Neural cell (in vitro differentiated cells): ENCODE measurements at regions not wholly inside any gene's neighbourhood (a gene's known extent, or its start where the extent isn't known, plus 50 kb on each side); places are given as distances from the start of the nearest gene placed in this dataset.

ENCODE experiments used
- H2AFZ ChIP-seq: fragments of 200-600, 300-800 bp; sonication (generic), shearing (Covaris generic); 2 replicates; pipeline ENCODE4 v1.6.0; 2014; ENCODE audit warnings: low read depth, mild to moderate bottlenecking, antibody characterized with exemption, low read length, moderate library complexity
- H3F3A ChIP-seq: fragments of 200-600 bp; shearing (Covaris generic); 2 replicates; pipeline ENCODE4 v1.6.1; 2016; ENCODE audit warnings: mild to moderate bottlenecking, moderate library complexity, mixed read lengths, antibody characterized with exemption, low read length; ENCODE audit not compliant: insufficient read depth, poor library complexity, severe bottlenecking
- H3K27ac ChIP-seq: fragments of 200-600, 300-800 bp; sonication (generic), shearing (Covaris generic); 2 replicates; pipeline ENCODE4 v1.5.1; 2014; ENCODE audit warnings: mild to moderate bottlenecking, low read length, moderate library complexity
- H3K27me3 ChIP-seq: fragments of 300-800, 200-600 bp; sonication (generic), shearing (Covaris generic); 2 replicates; pipeline ENCODE4 v1.6.0; 2014; ENCODE audit warnings: mild to moderate bottlenecking, low read depth, low read length, moderate library complexity; ENCODE audit not compliant: insufficient read depth
- H3K36me3 ChIP-seq: fragments of 300-800, 200-600 bp; sonication (generic), shearing (Covaris generic); 2 replicates; pipeline ENCODE4 v1.5.1; 2014; ENCODE audit warnings: mild to moderate bottlenecking, antibody characterized with exemption, low read length, moderate library complexity; ENCODE audit not compliant: insufficient read depth
- H3K4me2 ChIP-seq: fragments of 300-800, 200-600 bp; sonication (generic), shearing (Covaris generic); 2 replicates; pipeline ENCODE4 v1.6.0; 2014; ENCODE audit warnings: mild to moderate bottlenecking, low read length
- H3K4me3 ChIP-seq: fragments of 300-800, 200-600 bp; sonication (generic), shearing (Covaris generic); 2 replicates; pipeline ENCODE4 v1.5.1; 2014; ENCODE audit warnings: mild to moderate bottlenecking, low read length, moderate library complexity
- H3K79me2 ChIP-seq: fragments of 200-600 bp; shearing (Covaris generic); replicated peaks from 2 replicates; pipeline ENCODE4 v1.6.0; 2014; ENCODE audit warnings: mild to moderate bottlenecking, low read length, moderate library complexity; ENCODE audit not compliant: insufficient read depth
- H3K9ac ChIP-seq: fragments of 300-800, 200-600 bp; sonication (generic), shearing (Covaris generic); 2 replicates; pipeline ENCODE4 v1.6.1; 2016; ENCODE audit warnings: mild to moderate bottlenecking, low read length, mixed read lengths
- H3K9me2 ChIP-seq: fragments of 200-600 bp; shearing (Covaris generic); 2 replicates; pipeline ENCODE4 v1.6.1; 2016; ENCODE audit warnings: mild to moderate bottlenecking, low read length, mixed read lengths; ENCODE audit not compliant: insufficient read depth
- H3K9me3 ChIP-seq: fragments of 200-600, 300-800 bp; sonication (generic), shearing (Covaris generic); 2 replicates; pipeline ENCODE4 v1.6.1; 2016; ENCODE audit warnings: mild to moderate bottlenecking, mixed run types, low read length, moderate library complexity, mixed read lengths
- H4K20me1 ChIP-seq: fragments of 200-600 bp; shearing (Covaris generic); 2 replicates; pipeline ENCODE4 v1.6.1; 2016; ENCODE audit warnings: mild to moderate bottlenecking, mixed run types; ENCODE audit not compliant: insufficient read depth
- CTCF ChIP-seq: fragments of 450-650 bp; IDR thresholded peaks from 2 replicates; pipeline ENCODE4 v1.5.1; 2014; ENCODE audit warnings: antibody characterized with exemption, mild to moderate bottlenecking, moderate library complexity; ENCODE audit not compliant: poor library complexity, severe bottlenecking
- EP300 ChIP-seq: fragments of 450-650 bp; conservative IDR thresholded peaks from 2 replicates; pipeline ENCODE4 v1.6.1; 2014; ENCODE audit warnings: antibody characterized with exemption, mild to moderate bottlenecking, moderate library complexity; ENCODE audit not compliant: poor library complexity, severe bottlenecking
- EZH2 ChIP-seq: fragments of 200-600, 300-800 bp; shearing (Covaris generic), sonication (generic); IDR thresholded peaks from 2 replicates; pipeline ENCODE4 v1.6.1; 2014; ENCODE audit warnings: antibody characterized with exemption, low read length, borderline replicate concordance, mild to moderate bottlenecking; ENCODE audit not compliant: insufficient read depth, poor library complexity, severe bottlenecking
- MXI1 ChIP-seq: fragments of 450-650 bp; conservative IDR thresholded peaks from 2 replicates; pipeline ENCODE4 v1.6.1; 2014; ENCODE audit warnings: antibody characterized with exemption, mild to moderate bottlenecking; ENCODE audit not compliant: poor library complexity, severe bottlenecking
- POLR2AphosphoS5 ChIP-seq: IDR thresholded peaks from 2 replicates; pipeline ENCODE4 v1.6.1; 2012
- RAD21 ChIP-seq: fragments of 450-650 bp; conservative IDR thresholded peaks from 2 replicates; pipeline ENCODE4 v1.6.1; 2014; ENCODE audit warnings: antibody characterized with exemption, mild to moderate bottlenecking, moderate library complexity
- REST ChIP-seq: IDR thresholded peaks from 2 replicates; pipeline ENCODE4 v1.6.1; 2012; ENCODE audit warnings: borderline replicate concordance
- SMC3 ChIP-seq: fragments of 450-650 bp; conservative IDR thresholded peaks from 2 replicates; pipeline ENCODE4 v1.6.1; 2014; ENCODE audit warnings: antibody characterized with exemption, mild to moderate bottlenecking, moderate library complexity; ENCODE audit not compliant: poor library complexity
- TAF1 ChIP-seq: IDR thresholded peaks from 2 replicates; pipeline ENCODE4 v1.6.1; 2012; ENCODE audit warnings: low read depth

DNA sequence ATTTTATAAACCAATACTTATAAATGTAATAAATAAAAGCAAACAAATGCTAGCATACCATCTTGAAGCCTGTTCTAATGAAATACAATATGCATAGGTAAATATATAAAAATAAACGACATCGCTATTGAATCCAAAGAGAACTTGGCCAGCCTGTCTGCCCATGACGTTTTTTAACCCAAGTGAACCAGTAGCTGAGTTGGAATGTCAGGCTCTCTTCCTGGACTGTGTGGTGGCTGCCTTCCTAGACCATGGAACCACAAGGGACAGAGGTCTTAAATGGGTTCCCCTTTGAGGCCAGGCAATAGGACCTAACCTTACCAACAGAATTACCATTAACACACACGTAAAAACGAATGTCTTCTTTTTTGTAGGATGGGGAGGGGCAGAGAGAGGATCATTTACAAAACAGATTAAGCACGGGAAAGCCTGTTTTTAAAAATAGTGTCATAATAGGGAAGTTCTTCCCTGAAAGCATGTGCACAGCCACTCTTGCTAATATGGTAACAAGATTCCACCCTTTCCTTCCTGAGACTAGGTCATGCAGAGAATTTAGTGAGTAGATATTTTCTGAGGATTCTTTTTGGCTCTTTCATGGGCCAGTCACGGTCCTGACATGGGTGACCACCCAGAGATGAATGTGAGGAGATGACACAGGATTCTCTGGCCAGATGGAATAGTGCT lies 69.4 kb upstream of the ACSL1 start:
- H3K4me2 ChIP-seq = no peak overlapping the region

DNA sequence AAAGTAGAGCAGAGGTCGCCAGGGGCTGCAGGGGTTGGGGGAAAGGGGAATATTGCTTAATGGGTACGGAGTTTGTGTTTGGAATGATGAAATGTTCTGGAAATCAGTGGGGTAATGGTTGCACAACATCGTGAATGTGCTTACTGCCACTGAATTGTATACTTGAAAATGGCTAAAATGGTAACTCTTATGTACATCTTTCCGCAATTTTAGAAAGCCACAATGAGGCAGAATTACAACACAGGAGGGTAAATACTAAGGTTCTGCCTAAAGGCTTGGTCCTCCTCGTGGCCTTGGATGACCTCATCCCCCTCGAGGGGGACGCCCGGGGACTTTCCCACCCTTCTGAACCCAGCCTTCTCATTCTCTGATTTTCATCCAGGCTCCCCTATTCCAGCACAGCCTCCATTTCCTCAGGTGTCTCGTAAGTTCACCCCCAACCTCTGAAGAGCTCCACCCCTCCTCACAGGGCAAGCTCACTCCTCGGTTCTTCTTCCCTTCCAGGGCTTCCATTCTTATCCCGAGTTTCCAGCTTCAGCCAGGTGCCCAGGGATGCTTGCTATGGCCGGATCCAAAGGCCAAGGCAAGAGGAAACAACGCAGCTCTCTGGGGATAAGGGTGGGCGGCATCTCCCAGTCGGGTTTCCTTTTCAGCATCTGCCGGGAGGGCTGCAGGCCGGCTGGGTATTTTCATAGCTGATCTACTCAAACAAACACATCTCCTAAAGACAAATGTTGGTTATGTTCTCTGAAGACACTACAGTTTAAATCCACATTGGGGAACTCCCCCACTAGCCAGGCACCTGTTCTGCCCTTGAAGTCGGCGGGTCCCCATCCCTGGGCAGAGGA lies 71.3 kb upstream of the ACSL1 start:
- Histone ChIP-seq H3F3A (no peaks in the 10 kb centered on the region), H3K9ac (no peak overlapping the region), H2AFZ (no peak overlapping the region), H3K4me2 (no peak overlapping the region), H3K27me3 (no peaks in the 10 kb centered on the region), H3K79me2 (no peaks in the 10 kb centered on the region), H3K9me2 (no peaks in the 10 kb centered on the region), H3K27ac (no peak overlapping the region), H4K20me1 (no peaks in the 10 kb centered on the region), H3K9me3 (no peaks in the 10 kb centered on the region), H3K36me3 (no peaks in the 10 kb centered on the region), H3K4me3 (no peak overlapping the region)
- TF ChIP-seq RAD21 = no peak
- TF ChIP-seq CTCF = no peak
- TF ChIP-seq MXI1 = no peak
- no peak for TF ChIP-seq SMC3
- TF ChIP-seq REST = no peak
- TF ChIP-seq TAF1 = no peak
- no peak for TF ChIP-seq POLR2AphosphoS5
- no peak for TF ChIP-seq EZH2
- no peak for TF ChIP-seq EP300

More for the DNA sequence above, 69.4 kb upstream of the ACSL1 start:
- H3K4me3 ChIP-seq = no peak overlapping the region
- no peaks in the 10 kb centered on the region for H3K36me3 ChIP-seq
- no peaks in the 10 kb centered on the region for H3K27me3 ChIP-seq
- no peaks in the 10 kb centered on the region for H3K9me2 ChIP-seq
- no peak overlapping the region for H3K9ac ChIP-seq
- no peak overlapping the region for H3K27ac ChIP-seq
- no peaks in the 10 kb centered on the region for H3F3A ChIP-seq
- no peak overlapping the region for H2AFZ ChIP-seq
- no peaks in the 10 kb centered on the region for H3K79me2 ChIP-seq
- no peak for TF ChIP-seq REST
- no peaks in the 10 kb centered on the region for H4K20me1 ChIP-seq
- H3K9me3 ChIP-seq = no peaks in the 10 kb centered on the region
